DND-41 (cell line): ENCODE measurements at regions not wholly inside any gene's neighbourhood (a gene's known extent, or its start where the extent isn't known, plus 50 kb on each side); places are given as distances from the start of the nearest gene placed in this dataset.
"Not testable (repeated sequence)": the region's sequence is repeated elsewhere in the genome, so short reads cannot be mapped to it uniquely, and the experiment has no call there.

Source experiments
- ATAC-seq: fragments of 200-7000 bp; cut with Tn5 transposase; 3 replicates; pipeline ENCODE4 v1.9.1; 2021; ENCODE audit warnings: low read depth; ENCODE audit not compliant: insufficient read depth
- DNase-seq: peaks from one replicate; pipeline ENCODE4 v3.0.0-alpha.2; 2020
- H2AFZ ChIP-seq: 2 replicates; pipeline ENCODE4 v1.6.0; 2012; ENCODE audit warnings: low read depth, low read length
- H3K27ac ChIP-seq: 2 replicates; pipeline ENCODE4 v1.5.1; 2012; ENCODE audit warnings: low read length, inconsistent platforms
- H3K27me3 ChIP-seq: fragments of 200-600 bp; sonication (generic); 2 replicates; pipeline ENCODE4 v1.6.0; 2012; ENCODE audit warnings: low read length, mild to moderate bottlenecking, inconsistent platforms; ENCODE audit not compliant: insufficient read depth, poor library complexity
- H3K36me3 ChIP-seq: 2 replicates; pipeline ENCODE4 v1.5.1; 2012; ENCODE audit warnings: low read length, inconsistent platforms; ENCODE audit not compliant: insufficient read depth
- H3K4me1 ChIP-seq: 2 replicates; pipeline ENCODE4 v1.5.1; 2012; ENCODE audit warnings: mild to moderate bottlenecking, low read length; ENCODE audit not compliant: insufficient read depth
- H3K4me2 ChIP-seq: 2 replicates; pipeline ENCODE4 v1.6.0; 2012; ENCODE audit warnings: mild to moderate bottlenecking, moderate library complexity, low read length, inconsistent platforms; ENCODE audit not compliant: insufficient read depth
- H3K4me3 ChIP-seq, 2 experiments: fragments of 200-600 bp in 1 of 2; shearing (Covaris generic) in 1 of 2; 2 replicates each; pipeline ENCODE4 v1.5.1; 2012 to 2016; ENCODE audit warnings: inconsistent platforms in 2 of 2, low read length in 2 of 2, mild to moderate bottlenecking in 2 of 2, low read depth in 1 of 2, moderate library complexity in 1 of 2
- H3K79me2 ChIP-seq: 2 replicates; pipeline ENCODE4 v1.6.0; 2012; ENCODE audit warnings: low read length, inconsistent platforms; ENCODE audit not compliant: insufficient read depth
- H3K9ac ChIP-seq: 2 replicates; pipeline ENCODE4 v1.6.0; 2012; ENCODE audit warnings: low read depth, mild to moderate bottlenecking, inconsistent platforms, low read length, moderate library complexity
- H3K9me3 ChIP-seq: 2 replicates; pipeline ENCODE4 v1.5.1; 2012; ENCODE audit warnings: low read length, moderate library complexity, mild to moderate bottlenecking, inconsistent platforms; ENCODE audit not compliant: insufficient read depth, severe bottlenecking
- H4K20me1 ChIP-seq: 2 replicates; pipeline ENCODE4 v1.6.0; 2012; ENCODE audit warnings: low read length; ENCODE audit not compliant: insufficient read depth
- EZH2 ChIP-seq: IDR thresholded peaks from 3 replicates; pipeline ENCODE4 v1.6.1; 2012; ENCODE audit warnings: borderline replicate concordance, low read depth, mild to moderate bottlenecking, moderate library complexity, low read length, inconsistent platforms; ENCODE audit not compliant: severe bottlenecking
- TF ChIP-seq, protein P1 (sequence below): IDR thresholded peaks from 2 replicates; pipeline ENCODE4 v1.5.1; 2012; ENCODE audit warnings: borderline replicate concordance, low read length, moderate library complexity, mild to moderate bottlenecking; ENCODE audit not compliant: poor library complexity, severe bottlenecking; ENCODE audit errors: extremely low read depth

DNA sequence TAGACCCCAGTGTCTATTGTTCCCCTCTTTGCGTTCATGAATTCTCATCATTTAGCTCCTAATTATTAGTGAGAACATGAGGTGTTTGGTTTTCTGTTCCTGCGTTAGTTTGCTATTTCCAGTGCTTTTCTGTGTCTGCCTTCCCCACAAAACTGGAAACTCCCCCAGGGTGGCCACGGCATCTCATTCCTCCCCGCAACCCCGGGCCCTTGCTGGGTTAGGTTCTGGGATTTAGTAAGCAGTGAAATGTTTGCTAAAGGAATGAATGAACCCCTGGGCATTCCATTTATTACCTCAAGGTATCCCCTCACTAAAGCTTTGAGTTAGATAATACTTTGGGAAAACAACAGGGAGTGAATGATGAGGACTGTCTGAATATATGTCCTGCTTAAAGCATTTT, 142.9 kb downstream of the GLUL start:
- TF ChIP-seq, protein P1, sequence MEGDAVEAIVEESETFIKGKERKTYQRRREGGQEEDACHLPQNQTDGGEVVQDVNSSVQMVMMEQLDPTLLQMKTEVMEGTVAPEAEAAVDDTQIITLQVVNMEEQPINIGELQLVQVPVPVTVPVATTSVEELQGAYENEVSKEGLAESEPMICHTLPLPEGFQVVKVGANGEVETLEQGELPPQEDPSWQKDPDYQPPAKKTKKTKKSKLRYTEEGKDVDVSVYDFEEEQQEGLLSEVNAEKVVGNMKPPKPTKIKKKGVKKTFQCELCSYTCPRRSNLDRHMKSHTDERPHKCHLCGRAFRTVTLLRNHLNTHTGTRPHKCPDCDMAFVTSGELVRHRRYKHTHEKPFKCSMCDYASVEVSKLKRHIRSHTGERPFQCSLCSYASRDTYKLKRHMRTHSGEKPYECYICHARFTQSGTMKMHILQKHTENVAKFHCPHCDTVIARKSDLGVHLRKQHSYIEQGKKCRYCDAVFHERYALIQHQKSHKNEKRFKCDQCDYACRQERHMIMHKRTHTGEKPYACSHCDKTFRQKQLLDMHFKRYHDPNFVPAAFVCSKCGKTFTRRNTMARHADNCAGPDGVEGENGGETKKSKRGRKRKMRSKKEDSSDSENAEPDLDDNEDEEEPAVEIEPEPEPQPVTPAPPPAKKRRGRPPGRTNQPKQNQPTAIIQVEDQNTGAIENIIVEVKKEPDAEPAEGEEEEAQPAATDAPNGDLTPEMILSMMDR = no peak
- no peak for TF ChIP-seq EZH2
- Histone ChIP-seq H3K36me3 (no peaks in the 10 kb centered on the region), H3K4me2 (no peak overlapping the region), H3K4me3 (no peak overlapping the region), H3K4me1 (no peaks in the 10 kb centered on the region), H3K27ac (no peak overlapping the region), H2AFZ (no peak overlapping the region; the same call in 1 of the 2 replicates), H4K20me1 (no peaks in the 10 kb centered on the region), H3K9ac (no peak overlapping the region), H3K27me3 (no peaks in the 10 kb centered on the region), H3K79me2 (no peaks in the 10 kb centered on the region), H3K9me3 (no peaks in the 10 kb centered on the region)
- DNase-seq (no peak), ATAC-seq (no peak)

DNA sequence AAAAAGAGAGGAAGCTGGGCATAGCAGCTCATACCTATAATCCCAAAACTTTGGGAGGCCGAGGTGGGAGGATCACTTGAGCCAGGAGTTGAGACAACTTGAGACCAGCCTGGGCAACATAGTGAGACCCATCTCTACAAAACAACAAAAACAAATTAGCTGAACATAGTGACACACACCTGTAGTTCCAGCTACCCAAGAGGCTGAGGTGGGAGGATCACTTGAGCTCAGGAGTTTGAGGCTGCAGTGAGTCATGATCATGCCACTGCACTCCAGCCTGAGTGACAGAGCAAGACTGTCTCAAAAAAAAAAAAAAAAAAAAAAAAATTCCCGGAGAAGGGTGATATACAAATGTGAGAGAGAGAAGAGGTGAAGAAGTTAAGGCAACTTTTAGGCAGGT, 143.8 kb downstream of the GLUL start:
- not testable (repeated sequence) for H3K27ac ChIP-seq, H2AFZ ChIP-seq, H3K27me3 ChIP-seq, H3K9ac ChIP-seq, H3K4me1 ChIP-seq, H3K79me2 ChIP-seq, H4K20me1 ChIP-seq, ATAC-seq, H3K9me3 ChIP-seq, H3K4me2 ChIP-seq, H3K36me3 ChIP-seq, DNase-seq, H3K4me3 ChIP-seq

DNA sequence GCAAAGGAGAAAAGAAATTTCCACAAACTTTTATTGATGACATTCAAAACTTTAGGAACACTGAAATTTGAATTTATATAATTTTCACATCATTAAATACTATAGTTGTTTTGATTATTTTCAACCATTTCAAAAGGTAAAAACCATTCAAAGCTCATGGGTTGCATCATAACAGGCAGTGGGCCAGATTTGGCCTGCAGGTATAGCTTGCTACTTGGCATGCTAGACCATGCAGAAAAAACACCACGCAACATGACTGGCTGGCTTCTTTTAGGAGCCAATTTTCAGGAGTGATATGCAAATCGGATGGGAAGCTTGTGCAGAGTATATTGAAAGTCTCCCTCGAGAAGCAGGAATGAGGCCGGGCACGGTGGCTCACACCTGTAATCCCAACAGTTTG, 144.8 kb downstream of the GLUL start:
- Histone ChIP-seq H2AFZ (no peak overlapping the region), H3K36me3 (no peaks in the 10 kb centered on the region), H3K4me2 (no peak overlapping the region), H3K9me3 (no peaks in the 10 kb centered on the region), H3K4me1 (no peaks in the 10 kb centered on the region), H4K20me1 (no peaks in the 10 kb centered on the region), H3K9ac (no peak overlapping the region), H3K4me3 (no peak overlapping the region), H3K79me2 (no peaks in the 10 kb centered on the region), H3K27me3 (no peaks in the 10 kb centered on the region), H3K27ac (no peak overlapping the region)
- no peak for ATAC-seq
- DNase-seq = no peak
- no peak for TF ChIP-seq EZH2
- TF ChIP-seq, protein P1 = no peak

DNA sequence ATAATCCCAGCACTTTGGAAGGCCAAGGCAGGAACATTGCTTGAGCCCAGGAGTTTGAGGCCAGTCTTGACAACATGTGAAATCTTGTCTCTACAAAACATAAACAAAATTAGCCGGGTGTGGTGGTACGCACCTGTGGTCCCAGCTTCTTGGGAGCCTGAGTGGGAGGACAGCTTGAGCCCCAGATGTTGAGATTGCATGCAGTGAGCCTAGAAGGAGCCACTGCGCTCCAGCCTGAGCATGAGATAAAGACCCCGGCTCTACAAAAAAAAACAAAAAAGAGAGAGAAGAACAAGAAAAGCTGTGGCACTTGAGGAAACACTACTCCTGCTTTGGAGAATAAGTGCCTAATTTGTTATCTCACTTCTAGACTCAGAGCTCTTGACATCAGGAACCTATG, 146.6 kb downstream of the GLUL start:
- TF ChIP-seq EZH2 = no peak
- TF ChIP-seq, protein P1 = no peak
- H3K4me1 ChIP-seq = no peaks in the 10 kb centered on the region
- ATAC-seq = no peak
- no peaks in the 10 kb centered on the region for H3K79me2 ChIP-seq
- H2AFZ ChIP-seq = no peak overlapping the region
- H3K9ac ChIP-seq = no peak overlapping the region
- no peak overlapping the region for H3K4me2 ChIP-seq
- no peak for DNase-seq
- H3K27me3 ChIP-seq = no peaks in the 10 kb centered on the region
- H3K4me3 ChIP-seq = no peak overlapping the region
- no peaks in the 10 kb centered on the region for H4K20me1 ChIP-seq
- H3K36me3 ChIP-seq = no peaks in the 10 kb centered on the region
- no peaks in the 10 kb centered on the region for H3K9me3 ChIP-seq
- no peak overlapping the region for H3K27ac ChIP-seq
